ENCODE measurements at regions not wholly inside any gene's neighbourhood (a gene's known extent, or its start where the extent isn't known, plus 50 kb on each side); places are given as distances from the start of the nearest gene placed in this dataset.

DNA sequence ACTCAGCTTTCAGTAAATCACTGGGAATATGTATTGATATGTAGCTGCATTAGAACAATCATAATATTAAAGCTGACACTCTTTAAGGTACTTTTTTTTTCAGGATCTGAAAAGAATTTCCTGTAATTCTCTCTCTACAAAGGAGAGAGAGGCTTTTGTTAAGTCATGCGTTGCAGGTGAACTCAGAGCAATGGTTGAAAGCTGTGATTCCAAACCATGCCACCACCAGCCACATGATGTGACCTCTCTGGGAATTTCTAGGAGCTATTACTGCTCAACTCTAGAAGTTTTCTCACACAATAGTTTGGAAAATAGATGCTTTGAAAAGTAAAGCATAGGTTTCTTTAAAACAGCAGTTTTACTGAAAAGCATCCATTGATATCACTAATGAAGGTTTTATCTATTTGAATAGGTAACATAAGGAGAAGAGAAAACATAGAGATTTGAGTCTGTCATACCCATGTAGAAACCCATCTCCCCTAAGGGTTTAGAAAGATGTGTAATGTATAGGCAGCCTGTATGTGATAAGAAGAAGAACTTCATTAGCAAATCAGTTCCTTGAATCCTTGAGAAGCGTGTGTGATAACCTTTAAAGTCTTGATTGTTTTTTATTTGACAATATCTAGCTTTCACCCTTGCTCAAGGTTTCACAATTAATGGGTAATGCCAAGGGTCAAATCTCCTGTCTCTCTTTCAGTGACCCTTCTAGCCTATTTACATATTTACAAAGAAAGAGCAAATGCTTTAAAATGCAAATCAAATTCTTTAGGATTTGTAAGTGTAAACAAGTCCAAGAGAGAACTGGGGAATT is 161.0 kb upstream of the ANKRD50 start:
- DNase-seq, result no peak
- TF ChIP-seq POLR2A (IDR thresholded peaks at IDR 0.05; ENCODE audit: low read length), result no peak
- no peak for TF ChIP-seq GATA1 (IDR thresholded peaks at IDR 0.05; ENCODE audit: low read depth, low read length)

DNA sequence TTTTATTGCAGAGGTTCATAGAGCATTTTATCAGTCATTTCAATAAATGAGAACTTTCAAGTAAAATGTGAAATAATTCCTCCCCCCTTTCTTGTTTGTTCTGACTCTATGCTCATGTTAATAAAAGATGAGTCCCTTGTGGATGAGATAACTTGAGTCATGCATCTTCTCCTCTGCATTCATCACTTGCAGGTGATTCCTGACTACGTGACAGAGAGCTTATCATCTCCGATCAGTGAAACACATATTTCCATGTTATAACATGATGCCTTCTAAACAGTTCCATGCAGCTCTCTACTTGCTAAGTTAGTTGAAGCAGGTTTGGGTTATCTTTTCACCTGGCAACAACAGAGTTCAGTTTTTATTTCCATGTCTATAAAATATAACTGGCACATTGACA is 160.1 kb upstream of the ANKRD50 start:
- DNase-seq, result no peak
- TF ChIP-seq POLR2A (IDR thresholded peaks at IDR 0.05; ENCODE audit: low read length) (no peak), GATA1 (IDR thresholded peaks at IDR 0.05; ENCODE audit: low read depth, low read length) (no peak)

DNA sequence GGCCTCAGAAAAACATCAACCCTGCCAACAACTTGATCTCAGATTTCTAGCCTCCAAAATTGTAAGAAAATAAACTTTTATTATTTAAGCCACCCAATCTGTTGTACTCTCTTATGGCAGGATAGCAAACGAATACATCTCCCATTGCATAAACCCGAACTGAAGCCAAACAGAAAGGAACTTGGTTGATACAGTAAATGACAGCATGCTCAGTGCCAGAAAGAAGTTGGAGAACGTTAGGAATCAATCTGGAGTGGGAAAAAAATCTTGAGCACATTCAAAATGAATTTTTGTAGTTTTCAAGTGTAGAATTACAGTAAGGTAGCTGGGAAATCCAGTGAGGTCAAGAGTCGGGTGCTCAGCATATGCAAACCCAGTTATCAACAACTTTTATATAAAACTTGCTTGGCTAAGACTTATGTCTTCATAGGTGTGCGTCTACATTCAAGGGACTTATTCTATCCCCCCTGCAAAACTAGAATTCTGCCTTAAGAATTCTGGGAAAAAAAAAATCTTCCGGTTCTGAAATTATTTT is 157.5 kb upstream of the ANKRD50 start:
- no peak for DNase-seq
- TF ChIP-seq GATA1 (IDR thresholded peaks at IDR 0.05; ENCODE audit: low read depth, low read length) (no peak), POLR2A (IDR thresholded peaks at IDR 0.05; ENCODE audit: low read length) (no peak)

DNA sequence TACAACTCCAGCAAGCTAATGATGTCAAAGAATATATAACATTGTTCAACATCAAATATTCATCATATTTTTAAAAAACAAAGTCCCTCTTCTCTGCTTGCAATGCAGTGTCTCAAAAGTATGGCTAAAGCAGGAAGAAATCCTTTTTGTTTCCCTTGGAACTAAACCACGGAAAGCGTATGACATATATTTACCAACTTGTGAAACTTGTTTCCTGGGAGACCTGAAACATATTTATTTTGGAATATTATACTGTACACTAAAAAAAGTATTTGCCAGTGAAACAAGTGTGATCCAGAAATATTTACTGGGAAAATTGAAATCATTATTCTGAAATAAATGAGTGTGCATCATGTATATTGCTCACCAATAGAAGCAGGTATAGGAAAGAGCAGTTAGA is 156.0 kb upstream of the ANKRD50 start:
- TF ChIP-seq POLR2A (IDR thresholded peaks at IDR 0.05; ENCODE audit: low read length), result no peak
- no peak for TF ChIP-seq GATA1 (IDR thresholded peaks at IDR 0.05; ENCODE audit: low read depth, low read length)
- no peak for DNase-seq

DNA sequence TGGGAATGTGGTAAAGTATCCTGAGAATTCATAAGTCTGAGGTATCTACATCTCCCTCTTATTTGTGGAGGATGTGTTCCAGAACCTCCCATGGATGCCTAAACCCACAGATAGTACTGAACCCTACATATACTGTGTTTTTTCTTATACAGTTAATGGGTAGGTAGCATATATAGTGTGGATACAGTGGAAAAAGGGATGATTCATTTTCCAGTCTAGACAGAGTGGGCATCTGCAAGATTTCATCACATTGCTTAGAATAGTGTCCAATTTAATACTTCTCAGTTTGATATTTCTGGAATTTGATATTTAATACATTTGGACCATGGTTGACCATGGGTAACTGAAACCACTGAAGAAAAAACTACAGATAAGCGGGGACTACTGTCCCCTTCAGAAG is 155.0 kb upstream of the ANKRD50 start:
- no peak for DNase-seq
- TF ChIP-seq POLR2A (IDR thresholded peaks at IDR 0.05; ENCODE audit: low read length) (no peak), GATA1 (IDR thresholded peaks at IDR 0.05; ENCODE audit: low read depth, low read length) (no peak)

DNA sequence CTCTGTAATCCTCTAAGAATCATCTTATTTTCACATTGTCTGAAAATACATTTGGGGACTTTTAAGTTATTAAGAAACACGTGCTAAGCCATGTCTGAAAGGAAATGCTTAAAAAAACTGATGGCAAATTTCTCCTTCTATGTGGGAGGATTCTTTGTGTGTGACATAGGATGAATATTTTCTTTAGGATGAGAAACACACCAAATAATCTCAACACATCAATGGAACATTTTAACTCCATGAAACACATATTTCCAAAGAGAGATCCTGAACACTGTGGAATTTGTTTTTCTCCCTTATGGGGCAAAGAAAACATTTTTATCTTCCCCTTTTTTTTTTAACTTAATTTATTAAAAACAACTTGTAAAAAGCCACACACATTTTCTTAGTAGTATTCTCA is 153.8 kb upstream of the ANKRD50 start:
- TF ChIP-seq GATA1 (IDR thresholded peaks at IDR 0.05; ENCODE audit: low read depth, low read length) (no peak), POLR2A (IDR thresholded peaks at IDR 0.05; ENCODE audit: low read length) (no peak)
- DNase-seq, result no peak

DNA sequence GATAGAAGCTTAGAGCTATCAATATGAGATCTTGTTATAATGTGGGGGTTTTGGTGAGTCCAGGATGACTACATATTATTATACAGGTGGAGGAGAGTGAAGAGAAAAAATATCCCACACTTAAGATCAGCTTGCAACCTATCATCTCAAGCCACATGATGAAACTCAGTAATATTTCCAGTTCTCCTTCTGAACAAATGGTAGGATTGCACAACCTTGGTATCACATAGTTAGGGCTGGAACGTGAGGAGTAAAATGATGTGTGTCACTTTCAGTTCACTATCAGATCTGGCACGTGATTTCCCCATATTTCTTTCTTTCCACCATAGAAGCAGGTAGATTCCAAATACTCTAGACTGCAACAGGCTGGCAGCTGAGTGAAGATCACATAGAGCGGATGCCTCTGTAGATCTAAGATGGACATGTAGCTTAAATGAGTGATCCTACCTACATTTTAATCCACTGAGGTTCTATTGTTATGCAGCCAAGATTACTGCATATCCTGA is 150.6 kb upstream of the ANKRD50 start:
- no peak for DNase-seq
- TF ChIP-seq POLR2A (IDR thresholded peaks at IDR 0.05; ENCODE audit: low read length), result no peak
- TF ChIP-seq GATA1 (IDR thresholded peaks at IDR 0.05; ENCODE audit: low read depth, low read length), result no peak

DNA sequence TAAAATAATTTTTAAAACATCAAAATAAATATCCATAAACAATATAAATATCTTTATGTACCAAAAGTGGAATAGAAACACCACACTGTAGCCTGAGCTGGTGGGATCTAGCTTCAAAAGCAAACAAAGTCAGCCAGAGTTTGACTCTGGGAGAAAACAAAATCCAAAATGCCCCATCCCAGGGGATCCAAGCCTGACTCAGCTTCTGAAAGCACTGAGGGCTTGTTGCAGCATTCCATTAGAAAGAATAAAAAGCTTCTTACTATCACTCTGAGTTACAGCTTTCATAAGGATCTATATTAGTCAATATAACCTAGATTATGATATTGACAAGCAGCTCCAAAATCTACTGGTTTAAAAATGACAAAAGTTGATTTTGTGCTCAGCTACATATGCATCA is 149.7 kb upstream of the ANKRD50 start:
- TF ChIP-seq GATA1 (IDR thresholded peaks at IDR 0.05; ENCODE audit: low read depth, low read length), result no peak
- TF ChIP-seq POLR2A (IDR thresholded peaks at IDR 0.05; ENCODE audit: low read length), result no peak
- no peak for DNase-seq

DNA sequence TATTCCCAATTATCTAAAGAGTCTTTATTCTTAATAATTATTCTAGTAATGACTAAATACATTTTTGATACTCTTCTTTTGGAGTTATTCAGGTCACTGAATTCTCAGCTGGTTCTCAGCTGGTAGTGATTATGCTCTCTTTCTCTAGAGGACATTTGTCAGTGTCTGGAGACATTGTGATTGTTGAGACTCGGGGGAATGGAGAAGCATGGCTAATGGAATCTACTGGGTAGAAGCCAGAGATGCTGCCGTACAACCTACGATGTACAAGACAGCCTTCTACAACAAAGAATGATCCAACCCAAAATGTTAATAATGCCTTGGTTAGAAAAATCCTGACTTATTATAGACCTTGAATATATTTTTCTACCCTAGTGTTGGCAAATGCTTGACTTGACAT is 149.2 kb upstream of the ANKRD50 start:
- no peak for DNase-seq
- no peak for TF ChIP-seq GATA1 (IDR thresholded peaks at IDR 0.05; ENCODE audit: low read depth, low read length)
- TF ChIP-seq POLR2A (IDR thresholded peaks at IDR 0.05; ENCODE audit: low read length), result no peak

DNA sequence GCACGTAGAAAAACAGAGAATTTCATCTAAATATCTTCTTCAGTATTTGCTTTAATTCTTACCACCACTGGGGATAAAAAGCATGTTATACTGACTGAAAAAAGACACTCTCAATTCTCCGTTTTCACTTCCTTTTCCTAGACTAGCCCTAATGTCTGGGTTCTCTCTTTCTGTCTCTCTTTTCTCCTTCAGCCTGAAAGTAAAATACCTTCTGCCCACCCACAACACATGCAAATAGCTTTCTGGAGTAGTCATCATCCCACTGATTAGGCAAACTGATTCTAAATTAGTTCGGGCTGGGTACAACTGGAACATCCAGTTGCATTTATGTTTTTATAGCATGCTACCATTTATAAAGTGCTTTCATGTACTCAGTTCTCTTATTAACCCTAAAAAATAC is 142.4 kb upstream of the ANKRD50 start:
- no peak for DNase-seq
- TF ChIP-seq POLR2A (IDR thresholded peaks at IDR 0.05; ENCODE audit: low read length), result no peak
- no peak for TF ChIP-seq GATA1 (IDR thresholded peaks at IDR 0.05; ENCODE audit: low read depth, low read length)

DNA sequence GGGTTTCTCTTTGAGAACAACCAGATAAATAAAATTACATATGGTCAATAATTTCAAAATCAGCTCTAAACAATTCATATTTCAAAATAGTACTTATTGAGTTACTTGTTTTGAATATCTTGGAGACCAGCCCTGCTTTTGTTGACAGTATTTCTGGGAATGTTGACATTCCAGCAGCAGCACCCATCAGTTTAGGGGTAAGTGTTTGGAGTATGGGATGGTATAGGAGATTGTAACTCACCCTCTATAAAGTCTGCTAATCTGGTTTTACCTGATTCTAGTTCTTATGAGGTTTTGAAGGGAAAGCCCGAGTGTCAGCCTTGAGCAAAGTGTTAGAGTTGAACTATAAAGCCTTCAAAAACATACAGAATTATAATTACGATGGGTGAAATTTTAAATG is 139.2 kb upstream of the ANKRD50 start:
- TF ChIP-seq POLR2A (IDR thresholded peaks at IDR 0.05; ENCODE audit: low read length), result no peak
- DNase-seq, result no peak

DNA sequence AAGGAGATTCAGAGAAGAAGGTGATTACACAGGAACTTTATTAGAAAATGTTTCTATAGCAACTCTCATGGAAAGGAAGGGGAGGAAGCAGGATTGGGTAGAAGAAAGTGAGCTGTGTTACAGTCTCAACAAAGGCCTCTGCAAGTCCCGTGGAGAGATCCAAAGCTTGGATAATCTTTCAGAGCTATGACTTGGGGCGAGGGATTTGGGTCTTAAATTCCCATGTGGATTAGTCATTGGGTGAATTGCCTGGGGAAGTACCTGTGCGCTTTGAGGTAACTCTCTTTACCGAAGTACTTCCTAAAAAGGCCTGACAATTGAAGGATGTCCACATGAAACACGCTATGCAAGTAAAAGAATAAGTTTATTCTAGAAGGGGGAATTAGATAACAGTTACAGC is 133.8 kb upstream of the ANKRD50 start:
- TF ChIP-seq POLR2A (IDR thresholded peaks at IDR 0.05; ENCODE audit: low read length), result no peak
- no peak for TF ChIP-seq GATA1 (IDR thresholded peaks at IDR 0.05; ENCODE audit: low read depth, low read length)
- DNase-seq, result no peak

DNA sequence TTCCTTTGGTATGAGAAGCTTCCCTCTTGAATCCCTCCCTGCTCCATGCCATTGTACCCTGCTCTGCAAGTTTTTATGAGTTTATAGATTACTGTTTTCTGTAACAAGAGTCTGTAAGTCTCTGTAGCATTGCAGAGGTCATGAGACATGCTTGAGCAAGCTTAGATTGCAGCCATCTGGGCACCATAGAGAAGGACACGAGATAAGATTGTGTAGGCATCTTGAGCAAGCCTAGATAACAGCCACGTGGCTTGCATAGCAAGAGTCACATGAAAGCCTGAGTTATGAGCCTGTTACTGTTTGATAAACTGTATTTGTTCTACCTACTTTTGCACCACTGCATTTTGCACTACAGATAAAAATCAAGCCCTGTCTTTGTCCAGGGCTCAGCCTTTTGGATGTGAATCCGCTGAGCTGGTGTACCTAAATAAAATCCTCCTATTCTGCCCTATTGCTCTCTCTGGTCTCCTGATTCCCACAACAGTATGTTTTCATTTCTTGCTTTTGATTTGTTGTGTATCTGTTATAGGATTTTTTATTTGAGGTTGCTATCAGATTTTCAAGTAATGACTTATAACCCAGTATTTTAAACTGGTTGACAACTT is 127.4 kb upstream of the ANKRD50 start:
- TF ChIP-seq POLR2A (IDR thresholded peaks at IDR 0.05; ENCODE audit: low read length), result no peak
- TF ChIP-seq GATA1 (IDR thresholded peaks at IDR 0.05; ENCODE audit: low read depth, low read length), result no peak
- DNase-seq, result peak in 1 of 2 experiments; percentile 3

DNA sequence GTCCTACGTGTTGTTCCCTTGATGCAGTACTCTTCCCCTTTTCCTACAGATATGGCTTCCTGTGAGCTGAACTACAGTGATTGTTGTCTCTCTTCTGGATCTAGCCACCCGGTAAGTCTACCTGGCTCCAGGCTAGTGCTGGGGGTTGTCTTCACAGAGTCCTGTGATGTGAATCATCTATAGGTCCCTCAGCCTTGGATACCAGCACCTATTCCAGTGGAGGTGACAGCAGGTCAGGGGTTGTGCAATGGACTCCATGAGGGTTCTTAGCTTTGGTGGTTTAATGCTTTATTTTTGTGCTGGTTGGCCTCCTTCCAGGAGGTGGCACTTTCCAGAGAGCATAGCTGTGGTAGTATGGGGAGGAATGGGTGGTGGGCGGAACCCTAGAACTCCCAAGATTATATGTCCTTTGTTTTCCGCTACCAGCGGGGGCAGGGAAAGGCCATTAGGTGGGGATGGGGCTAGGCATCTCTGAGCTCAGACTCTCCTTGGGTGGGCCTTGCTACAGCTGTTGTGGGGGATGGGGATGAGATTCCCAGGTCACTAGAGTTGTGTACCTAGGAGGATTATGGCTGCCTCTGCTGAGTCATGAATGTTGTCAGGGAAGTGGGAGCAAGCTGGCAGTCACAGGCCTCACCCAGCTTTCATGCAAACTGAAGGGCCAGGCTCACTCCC is 121.4 kb upstream of the ANKRD50 start:
- no peak for DNase-seq
- no peak for TF ChIP-seq POLR2A (IDR thresholded peaks at IDR 0.05; ENCODE audit: low read length)
- no peak for TF ChIP-seq GATA1 (IDR thresholded peaks at IDR 0.05; ENCODE audit: low read depth, low read length)

All from erythroblast (primary cell).